GM13977 (cell line): ENCODE measurements at regions not wholly inside any gene's neighbourhood (a gene's known extent, or its start where the extent isn't known, plus 50 kb on each side); places are given as distances from the start of the nearest gene placed in this dataset.

Experiments
- DNase-seq: peaks from one replicate; pipeline ENCODE4 v3.0.0; 2012; ENCODE audit warnings: low spot score
- CTCF ChIP-seq: IDR thresholded peaks from 2 replicates; pipeline ENCODE4 v1.5.1; 2012; ENCODE audit warnings: mild to moderate bottlenecking, control low read depth; ENCODE audit not compliant: insufficient read depth; ENCODE audit errors: extremely low read depth, missing control alignments
- in situ Hi-C: fragments of 300-500 bp; cut with MboI; formaldehyde crosslinking; loops from one replicate; pipeline ENCODE4 v1.12.0; 2022; ENCODE audit warnings: low sequenced_read_pairs, low pct_unique_long_range_greater_than_20kb, mixed read lengths, inconsistent platforms; ENCODE audit not compliant: unreplicated experiment

- DNase-seq, result no peak
- in situ Hi-C loops, result no loop called here
- TF ChIP-seq CTCF, result no peak
Measured at GRCh38 chr12:87383680-87384079, 645.5 kb downstream of the C12orf50 start.

- DNase-seq, result no peak
- TF ChIP-seq CTCF, result no peak
- in situ Hi-C loops, result no loop called here
Measured at GRCh38 chr12:87382959-87383566, 646.1 kb downstream of the C12orf50 start.

- TF ChIP-seq CTCF, result no peak
- in situ Hi-C loops, result no loop called here
- DNase-seq, result no peak
Measured at GRCh38 chr12:87382436-87382835, 646.8 kb downstream of the C12orf50 start.

GRCh38 chr12:87381742-87382141 is 647.5 kb downstream of the C12orf50 start:
- TF ChIP-seq CTCF, result no peak
- in situ Hi-C loops, result no loop called here
- no peak for DNase-seq

GRCh38 chr12:87378526-87378925 is 650.7 kb downstream of the C12orf50 start:
- in situ Hi-C loops, result no loop called here

GRCh38 chr12:87376722-87377121 is 652.5 kb downstream of the C12orf50 start:
- in situ Hi-C loops, result no loop called here
- no peak for DNase-seq
- TF ChIP-seq CTCF, result no peak

More at GRCh38 chr12:87378526-87378925, 650.7 kb downstream of the C12orf50 start:
- DNase-seq, result no peak
- no peak for TF ChIP-seq CTCF
